ENCODE measurements at regions not wholly inside any gene's neighbourhood (a gene's known extent, or its start where the extent isn't known, plus 50 kb on each side); places are given as distances from the start of the nearest gene placed in this dataset.
"Not testable (repeated sequence)": the region's sequence is repeated elsewhere in the genome, so short reads cannot be mapped to it uniquely, and the experiment has no call there.

- Histone ChIP-seq H3K4me1 (ENCODE audit: control insufficient read depth, insufficient read depth, low read length, poor library complexity, severe bottlenecking) (no peaks in the 10 kb centered on the region), H3K4me3 (ENCODE audit: extremely low read depth, insufficient read depth, low read length, poor library complexity, severe bottlenecking) (no peak overlapping the region), H3K9me3 (ENCODE audit: control insufficient read depth, low read length) (no peaks in the 10 kb centered on the region), H3K27ac (ENCODE audit: low read depth, low read length, severe bottlenecking) (no peak overlapping the region), H3K36me3 (ENCODE audit: control insufficient read depth, insufficient read depth, low read length) (no peaks in the 10 kb centered on the region)
- 92 to 97% methylated on average over 4 of the region's 4 CpGs for WGBS, 2 experiments (ENCODE audit: insufficient coverage in 2 of 2)
Observed at GRCh38 chr21:36229181-36229580, 72.6 kb downstream of the DOP1B start.

- not testable (repeated sequence) for H3K27ac ChIP-seq (ENCODE audit: low read depth, low read length, severe bottlenecking); H3K4me3 ChIP-seq (ENCODE audit: extremely low read depth, insufficient read depth, low read length, poor library complexity, severe bottlenecking); H3K36me3 ChIP-seq (ENCODE audit: control insufficient read depth, insufficient read depth, low read length); H3K4me1 ChIP-seq (ENCODE audit: control insufficient read depth, insufficient read depth, low read length, poor library complexity, severe bottlenecking); H3K9me3 ChIP-seq (ENCODE audit: control insufficient read depth, low read length)
- WGBS, 2 experiments (ENCODE audit: insufficient coverage in 2 of 2): 90 to 100% methylated on average over 1 of the region's 3 CpGs
Observed at GRCh38 chr21:36231444-36231843, 74.8 kb downstream of the DOP1B start.

GRCh38 chr21:36232641-36233040 lies 76.0 kb downstream of the DOP1B start:
- H3K4me3 ChIP-seq (ENCODE audit: extremely low read depth, insufficient read depth, low read length, poor library complexity, severe bottlenecking): no peak overlapping the region
- H3K4me1 ChIP-seq (ENCODE audit: control insufficient read depth, insufficient read depth, low read length, poor library complexity, severe bottlenecking): no peaks in the 10 kb centered on the region
- WGBS, 2 experiments (ENCODE audit: insufficient coverage in 2 of 2): 82 to 90% methylated on average over 8 to 9 of the region's 9 CpGs
- H3K9me3 ChIP-seq (ENCODE audit: control insufficient read depth, low read length): no peaks in the 10 kb centered on the region
- H3K36me3 ChIP-seq (ENCODE audit: control insufficient read depth, insufficient read depth, low read length): no peaks in the 10 kb centered on the region
- no peak overlapping the region for H3K27ac ChIP-seq (ENCODE audit: low read depth, low read length, severe bottlenecking)

GRCh38 chr21:36235058-36235582 lies 78.5 kb downstream of the DOP1B start:
- H3K9me3 ChIP-seq (ENCODE audit: control insufficient read depth, low read length): no peaks in the 10 kb centered on the region
- no peaks in the 10 kb centered on the region for H3K4me1 ChIP-seq (ENCODE audit: control insufficient read depth, insufficient read depth, low read length, poor library complexity, severe bottlenecking)
- 64 to 76% methylated on average over 3 to 5 of the region's 8 CpGs for WGBS, 2 experiments (ENCODE audit: insufficient coverage in 2 of 2)
- peak overlapping the region; percentile 70 for H3K27ac ChIP-seq (ENCODE audit: low read depth, low read length, severe bottlenecking)
- H3K4me3 ChIP-seq (ENCODE audit: extremely low read depth, insufficient read depth, low read length, poor library complexity, severe bottlenecking): no peak overlapping the region
- no peaks in the 10 kb centered on the region for H3K36me3 ChIP-seq (ENCODE audit: control insufficient read depth, insufficient read depth, low read length)

- no peaks in the 10 kb centered on the region for H3K36me3 ChIP-seq (ENCODE audit: control insufficient read depth, insufficient read depth, low read length)
Observed at GRCh38 chr21:36236052-36236730, 79.6 kb downstream of the DOP1B start.

GRCh38 chr21:36237441-36237840 lies 80.8 kb downstream of the DOP1B start:
- Histone ChIP-seq H3K9me3 (ENCODE audit: control insufficient read depth, low read length) (no peaks in the 10 kb centered on the region), H3K4me1 (ENCODE audit: control insufficient read depth, insufficient read depth, low read length, poor library complexity, severe bottlenecking) (no peaks in the 10 kb centered on the region), H3K27ac (ENCODE audit: low read depth, low read length, severe bottlenecking) (no peak overlapping the region), H3K36me3 (ENCODE audit: control insufficient read depth, insufficient read depth, low read length) (no peaks in the 10 kb centered on the region), H3K4me3 (ENCODE audit: extremely low read depth, insufficient read depth, low read length, poor library complexity, severe bottlenecking) (no peak overlapping the region)
- WGBS, 2 experiments (ENCODE audit: insufficient coverage in 2 of 2): 92 to 93% methylated on average over 6 to 7 of the region's 7 CpGs

More at GRCh38 chr21:36236052-36236730, 79.6 kb downstream of the DOP1B start:
- Histone ChIP-seq H3K4me1 (ENCODE audit: control insufficient read depth, insufficient read depth, low read length, poor library complexity, severe bottlenecking) (no peaks in the 10 kb centered on the region), H3K9me3 (ENCODE audit: control insufficient read depth, low read length) (no peaks in the 10 kb centered on the region), H3K4me3 (ENCODE audit: extremely low read depth, insufficient read depth, low read length, poor library complexity, severe bottlenecking) (no peak overlapping the region), H3K27ac (ENCODE audit: low read depth, low read length, severe bottlenecking) (no peak overlapping the region)
- WGBS, 2 experiments (ENCODE audit: insufficient coverage in 2 of 2): 86 to 92% methylated on average over 7 of the region's 8 CpGs

DNA sequence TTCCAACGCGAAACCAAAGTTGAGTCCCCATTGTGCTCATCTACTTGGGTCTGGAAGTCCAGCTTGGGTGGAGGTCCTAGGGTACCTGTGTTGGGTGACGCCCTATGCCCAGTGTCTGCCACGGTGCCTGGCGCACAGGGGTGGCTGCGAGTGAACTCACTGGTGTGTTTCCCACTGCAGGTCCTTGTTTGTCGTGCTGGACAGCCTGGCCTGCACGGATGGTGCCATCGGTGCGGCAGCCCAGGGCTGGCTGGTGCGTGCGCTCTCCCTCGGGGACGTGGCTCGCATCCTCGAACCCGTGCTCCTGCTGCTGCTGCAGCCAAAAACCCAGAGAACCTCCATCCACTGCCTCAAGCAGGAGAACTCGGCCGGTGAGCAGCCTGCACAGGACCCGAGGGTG lies 80.4 kb upstream of the MORC3 start:
- no peaks in the 10 kb centered on the region for H3K36me3 ChIP-seq (ENCODE audit: control insufficient read depth, insufficient read depth, low read length)
- 89 to 91% methylated on average over 13 to 20 of the region's 20 CpGs for WGBS, 2 experiments (ENCODE audit: insufficient coverage in 2 of 2)

DNA sequence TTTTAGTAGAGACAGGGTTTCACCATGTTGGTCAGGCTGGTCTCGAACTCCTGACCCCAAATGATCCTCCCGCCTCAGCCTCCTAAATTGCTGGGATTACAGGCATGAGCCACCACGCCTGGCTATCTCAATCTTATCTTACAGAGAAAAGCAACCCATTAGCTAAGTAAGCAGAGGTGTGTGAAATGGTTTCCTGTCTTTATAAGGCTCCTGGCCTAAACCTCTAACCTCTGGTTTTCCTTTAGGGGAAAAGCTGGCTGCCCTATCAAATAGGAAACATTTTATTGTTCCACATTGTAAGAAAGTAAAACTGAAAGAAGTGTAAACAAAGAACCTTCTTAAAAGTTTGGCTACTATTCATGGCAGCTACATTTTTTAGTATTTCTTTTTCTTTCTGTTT lies 78.3 kb upstream of the MORC3 start:
- WGBS, 2 experiments (ENCODE audit: insufficient coverage in 2 of 2): 80 to 93% methylated on average over 1 to 2 of the region's 3 CpGs
- H3K27ac ChIP-seq (ENCODE audit: low read depth, low read length, severe bottlenecking): no peak overlapping the region
- H3K9me3 ChIP-seq (ENCODE audit: control insufficient read depth, low read length): no peaks in the 10 kb centered on the region
- H3K4me3 ChIP-seq (ENCODE audit: extremely low read depth, insufficient read depth, low read length, poor library complexity, severe bottlenecking): no peak overlapping the region
- H3K36me3 ChIP-seq (ENCODE audit: control insufficient read depth, insufficient read depth, low read length): no peaks in the 10 kb centered on the region
- H3K4me1 ChIP-seq (ENCODE audit: control insufficient read depth, insufficient read depth, low read length, poor library complexity, severe bottlenecking): no peaks in the 10 kb centered on the region

More for the DNA sequence above, 80.4 kb upstream of the MORC3 start:
- Histone ChIP-seq H3K4me3 (ENCODE audit: extremely low read depth, insufficient read depth, low read length, poor library complexity, severe bottlenecking) (no peak overlapping the region), H3K4me1 (ENCODE audit: control insufficient read depth, insufficient read depth, low read length, poor library complexity, severe bottlenecking) (no peaks in the 10 kb centered on the region), H3K9me3 (ENCODE audit: control insufficient read depth, low read length) (no peaks in the 10 kb centered on the region), H3K27ac (ENCODE audit: low read depth, low read length, severe bottlenecking) (no peak overlapping the region)

- no peaks in the 10 kb centered on the region for H3K9me3 ChIP-seq (ENCODE audit: control insufficient read depth, low read length)
- no peak overlapping the region for H3K27ac ChIP-seq (ENCODE audit: low read depth, low read length, severe bottlenecking)
- H3K36me3 ChIP-seq (ENCODE audit: control insufficient read depth, insufficient read depth, low read length): no peaks in the 10 kb centered on the region
- no peak overlapping the region for H3K4me3 ChIP-seq (ENCODE audit: extremely low read depth, insufficient read depth, low read length, poor library complexity, severe bottlenecking)
- WGBS, 2 experiments (ENCODE audit: insufficient coverage in 2 of 2): 94 to 96% methylated on average over 23 to 24 of the region's 24 CpGs
- no peaks in the 10 kb centered on the region for H3K4me1 ChIP-seq (ENCODE audit: control insufficient read depth, insufficient read depth, low read length, poor library complexity, severe bottlenecking)
Observed at GRCh38 chr21:36245115-36245514, 74.9 kb upstream of the MORC3 start.

GRCh38 chr21:36245649-36246048 lies 74.3 kb upstream of the MORC3 start:
- WGBS, 2 experiments (ENCODE audit: insufficient coverage in 2 of 2): 95 to 96% methylated on average over 9 to 18 of the region's 18 CpGs
- no peak overlapping the region for H3K4me3 ChIP-seq (ENCODE audit: extremely low read depth, insufficient read depth, low read length, poor library complexity, severe bottlenecking)
- H3K4me1 ChIP-seq (ENCODE audit: control insufficient read depth, insufficient read depth, low read length, poor library complexity, severe bottlenecking): no peaks in the 10 kb centered on the region
- H3K9me3 ChIP-seq (ENCODE audit: control insufficient read depth, low read length): no peaks in the 10 kb centered on the region
- H3K36me3 ChIP-seq (ENCODE audit: control insufficient read depth, insufficient read depth, low read length): no peaks in the 10 kb centered on the region
- H3K27ac ChIP-seq (ENCODE audit: low read depth, low read length, severe bottlenecking): no peak overlapping the region

- H3K36me3 ChIP-seq (ENCODE audit: control insufficient read depth, insufficient read depth, low read length): no peaks in the 10 kb centered on the region
- no peaks in the 10 kb centered on the region for H3K4me1 ChIP-seq (ENCODE audit: control insufficient read depth, insufficient read depth, low read length, poor library complexity, severe bottlenecking)
- H3K27ac ChIP-seq (ENCODE audit: low read depth, low read length, severe bottlenecking): no peak overlapping the region
- H3K4me3 ChIP-seq (ENCODE audit: extremely low read depth, insufficient read depth, low read length, poor library complexity, severe bottlenecking): no peak overlapping the region
- no peaks in the 10 kb centered on the region for H3K9me3 ChIP-seq (ENCODE audit: control insufficient read depth, low read length)
- WGBS, 2 experiments (ENCODE audit: insufficient coverage in 2 of 2): 80 to 90% methylated on average over 21 to 23 of the region's 23 CpGs
Observed at GRCh38 chr21:36246080-36246631, 73.8 kb upstream of the MORC3 start.
